Liver (tissue), 2 donors: ENCODE measurements at regions not wholly inside any gene's neighbourhood (a gene's known extent, or its start where the extent isn't known, plus 50 kb on each side); places are given as distances from the start of the nearest gene placed in this dataset.

Experiments
- TF ChIP-seq, protein P1 (sequence below): IDR thresholded peaks from 2 replicates; pipeline ENCODE4 v1.6.1; 2016; ENCODE audit warnings: antibody characterized with exemption, mild to moderate bottlenecking
- TF ChIP-seq, protein P2 (sequence below): fragments of 150-350 bp; IDR thresholded peaks from 2 replicates; pipeline ENCODE4 v1.5.1; 2017; ENCODE audit warnings: improper control_type of control experiment, low read depth, low read length; ENCODE audit not compliant: missing input control
- donor health status: healthy.

DNA sequence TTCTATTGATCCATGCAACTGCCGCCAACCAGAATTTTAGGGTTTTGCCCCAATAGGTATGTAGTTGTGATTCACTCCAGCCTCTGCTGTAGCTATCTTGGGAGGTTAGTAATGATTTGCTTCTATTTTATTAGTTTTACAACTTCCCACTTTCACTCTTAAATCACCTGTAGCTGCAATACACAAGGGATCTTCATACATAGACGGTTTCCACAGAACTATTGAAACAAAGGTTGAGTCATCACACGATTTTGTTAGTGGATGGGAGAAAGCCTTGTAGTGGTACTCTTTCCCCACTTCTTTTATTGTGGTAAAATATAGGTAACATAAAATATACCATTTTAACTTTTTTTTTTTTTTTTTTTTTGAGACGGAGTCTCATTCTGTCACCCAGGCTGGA lies 104.2 kb upstream of the SPRED2 start:
- TF ChIP-seq, protein P1, sequence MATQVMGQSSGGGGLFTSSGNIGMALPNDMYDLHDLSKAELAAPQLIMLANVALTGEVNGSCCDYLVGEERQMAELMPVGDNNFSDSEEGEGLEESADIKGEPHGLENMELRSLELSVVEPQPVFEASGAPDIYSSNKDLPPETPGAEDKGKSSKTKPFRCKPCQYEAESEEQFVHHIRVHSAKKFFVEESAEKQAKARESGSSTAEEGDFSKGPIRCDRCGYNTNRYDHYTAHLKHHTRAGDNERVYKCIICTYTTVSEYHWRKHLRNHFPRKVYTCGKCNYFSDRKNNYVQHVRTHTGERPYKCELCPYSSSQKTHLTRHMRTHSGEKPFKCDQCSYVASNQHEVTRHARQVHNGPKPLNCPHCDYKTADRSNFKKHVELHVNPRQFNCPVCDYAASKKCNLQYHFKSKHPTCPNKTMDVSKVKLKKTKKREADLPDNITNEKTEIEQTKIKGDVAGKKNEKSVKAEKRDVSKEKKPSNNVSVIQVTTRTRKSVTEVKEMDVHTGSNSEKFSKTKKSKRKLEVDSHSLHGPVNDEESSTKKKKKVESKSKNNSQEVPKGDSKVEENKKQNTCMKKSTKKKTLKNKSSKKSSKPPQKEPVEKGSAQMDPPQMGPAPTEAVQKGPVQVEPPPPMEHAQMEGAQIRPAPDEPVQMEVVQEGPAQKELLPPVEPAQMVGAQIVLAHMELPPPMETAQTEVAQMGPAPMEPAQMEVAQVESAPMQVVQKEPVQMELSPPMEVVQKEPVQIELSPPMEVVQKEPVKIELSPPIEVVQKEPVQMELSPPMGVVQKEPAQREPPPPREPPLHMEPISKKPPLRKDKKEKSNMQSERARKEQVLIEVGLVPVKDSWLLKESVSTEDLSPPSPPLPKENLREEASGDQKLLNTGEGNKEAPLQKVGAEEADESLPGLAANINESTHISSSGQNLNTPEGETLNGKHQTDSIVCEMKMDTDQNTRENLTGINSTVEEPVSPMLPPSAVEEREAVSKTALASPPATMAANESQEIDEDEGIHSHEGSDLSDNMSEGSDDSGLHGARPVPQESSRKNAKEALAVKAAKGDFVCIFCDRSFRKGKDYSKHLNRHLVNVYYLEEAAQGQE = no peak
- TF ChIP-seq, protein P2, sequence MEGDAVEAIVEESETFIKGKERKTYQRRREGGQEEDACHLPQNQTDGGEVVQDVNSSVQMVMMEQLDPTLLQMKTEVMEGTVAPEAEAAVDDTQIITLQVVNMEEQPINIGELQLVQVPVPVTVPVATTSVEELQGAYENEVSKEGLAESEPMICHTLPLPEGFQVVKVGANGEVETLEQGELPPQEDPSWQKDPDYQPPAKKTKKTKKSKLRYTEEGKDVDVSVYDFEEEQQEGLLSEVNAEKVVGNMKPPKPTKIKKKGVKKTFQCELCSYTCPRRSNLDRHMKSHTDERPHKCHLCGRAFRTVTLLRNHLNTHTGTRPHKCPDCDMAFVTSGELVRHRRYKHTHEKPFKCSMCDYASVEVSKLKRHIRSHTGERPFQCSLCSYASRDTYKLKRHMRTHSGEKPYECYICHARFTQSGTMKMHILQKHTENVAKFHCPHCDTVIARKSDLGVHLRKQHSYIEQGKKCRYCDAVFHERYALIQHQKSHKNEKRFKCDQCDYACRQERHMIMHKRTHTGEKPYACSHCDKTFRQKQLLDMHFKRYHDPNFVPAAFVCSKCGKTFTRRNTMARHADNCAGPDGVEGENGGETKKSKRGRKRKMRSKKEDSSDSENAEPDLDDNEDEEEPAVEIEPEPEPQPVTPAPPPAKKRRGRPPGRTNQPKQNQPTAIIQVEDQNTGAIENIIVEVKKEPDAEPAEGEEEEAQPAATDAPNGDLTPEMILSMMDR = no peak
